ENCODE measurements at regions not wholly inside any gene's neighbourhood (a gene's known extent, or its start where the extent isn't known, plus 50 kb on each side); places are given as distances from the start of the nearest gene placed in this dataset.

DNA sequence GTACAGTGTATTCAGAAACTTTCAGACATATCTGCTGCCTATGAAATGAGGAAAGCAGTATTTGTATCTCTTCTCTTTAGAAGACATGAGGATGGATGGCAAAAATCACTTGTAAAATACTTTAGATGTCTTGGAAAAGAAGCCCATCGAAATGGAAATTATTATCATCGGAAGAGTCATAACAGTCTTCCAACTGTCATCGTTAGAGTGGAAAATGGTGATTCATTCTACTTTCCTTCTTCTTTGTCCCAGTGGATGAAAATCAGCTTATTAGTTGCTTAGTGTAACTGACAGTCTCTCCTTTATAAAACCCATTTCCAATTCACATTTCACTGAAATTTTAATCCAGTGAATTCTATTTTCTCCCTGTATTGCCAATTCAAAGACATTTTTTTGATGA is 1323.7 kb upstream of the PIK3C3 start:
- TF ChIP-seq HDGF (IDR thresholded peaks at IDR 0.05; ENCODE audit: borderline replicate concordance) (no peak), SP1 (IDR thresholded peaks at IDR 0.05) (no peak), LEF1 (IDR thresholded peaks at IDR 0.05; ENCODE audit: borderline replicate concordance) (no peak), FOXK2 (IDR thresholded peaks at IDR 0.05) (no peak), CTBP1 (IDR thresholded peaks at IDR 0.05; ENCODE audit: borderline replicate concordance) (no peak), ZNF384 (IDR thresholded peaks at IDR 0.05) (no peak), FOXM1 (IDR thresholded peaks at IDR 0.05; ENCODE audit: borderline replicate concordance) (no peak)
- TF ChIP-seq, protein P1, sequence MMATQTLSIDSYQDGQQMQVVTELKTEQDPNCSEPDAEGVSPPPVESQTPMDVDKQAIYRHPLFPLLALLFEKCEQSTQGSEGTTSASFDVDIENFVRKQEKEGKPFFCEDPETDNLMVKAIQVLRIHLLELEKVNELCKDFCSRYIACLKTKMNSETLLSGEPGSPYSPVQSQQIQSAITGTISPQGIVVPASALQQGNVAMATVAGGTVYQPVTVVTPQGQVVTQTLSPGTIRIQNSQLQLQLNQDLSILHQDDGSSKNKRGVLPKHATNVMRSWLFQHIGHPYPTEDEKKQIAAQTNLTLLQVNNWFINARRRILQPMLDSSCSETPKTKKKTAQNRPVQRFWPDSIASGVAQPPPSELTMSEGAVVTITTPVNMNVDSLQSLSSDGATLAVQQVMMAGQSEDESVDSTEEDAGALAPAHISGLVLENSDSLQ (IDR thresholded peaks at IDR 0.05) = no peak

Data from HEK293T (cell line).